HG02798 (cell line): ENCODE measurements at regions not wholly inside any gene's neighbourhood (a gene's known extent, or its start where the extent isn't known, plus 50 kb on each side); places are given as distances from the start of the nearest gene placed in this dataset.

Experiments
- ATAC-seq: cut with Tn5 transposase; IDR thresholded peaks from one replicate; pipeline ENCODE4 v1.9.1; 2021; ENCODE audit warnings: mild to moderate bottlenecking; ENCODE audit not compliant: unreplicated experiment, poor library complexity

DNA sequence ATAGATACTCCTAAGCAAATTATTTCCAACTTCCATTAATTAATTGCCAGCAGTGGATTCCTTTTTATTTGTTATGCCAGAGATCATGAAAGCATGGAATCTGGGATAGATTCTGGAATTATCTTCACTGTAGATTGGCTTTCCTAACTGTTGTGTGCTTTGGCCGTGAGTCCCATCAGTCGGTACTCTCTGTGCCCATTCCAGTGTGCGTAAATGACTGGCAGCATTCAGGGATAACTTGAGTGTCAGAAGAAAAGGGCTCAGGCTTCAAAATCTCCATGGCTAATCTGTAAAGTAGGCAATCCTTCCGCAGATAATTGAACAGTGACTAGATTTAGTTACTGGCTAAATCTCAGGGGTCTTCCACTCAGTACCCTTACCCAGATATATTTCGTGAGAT is 76.8 kb upstream of the TMEM164 start:
- ATAC-seq: no peak

DNA sequence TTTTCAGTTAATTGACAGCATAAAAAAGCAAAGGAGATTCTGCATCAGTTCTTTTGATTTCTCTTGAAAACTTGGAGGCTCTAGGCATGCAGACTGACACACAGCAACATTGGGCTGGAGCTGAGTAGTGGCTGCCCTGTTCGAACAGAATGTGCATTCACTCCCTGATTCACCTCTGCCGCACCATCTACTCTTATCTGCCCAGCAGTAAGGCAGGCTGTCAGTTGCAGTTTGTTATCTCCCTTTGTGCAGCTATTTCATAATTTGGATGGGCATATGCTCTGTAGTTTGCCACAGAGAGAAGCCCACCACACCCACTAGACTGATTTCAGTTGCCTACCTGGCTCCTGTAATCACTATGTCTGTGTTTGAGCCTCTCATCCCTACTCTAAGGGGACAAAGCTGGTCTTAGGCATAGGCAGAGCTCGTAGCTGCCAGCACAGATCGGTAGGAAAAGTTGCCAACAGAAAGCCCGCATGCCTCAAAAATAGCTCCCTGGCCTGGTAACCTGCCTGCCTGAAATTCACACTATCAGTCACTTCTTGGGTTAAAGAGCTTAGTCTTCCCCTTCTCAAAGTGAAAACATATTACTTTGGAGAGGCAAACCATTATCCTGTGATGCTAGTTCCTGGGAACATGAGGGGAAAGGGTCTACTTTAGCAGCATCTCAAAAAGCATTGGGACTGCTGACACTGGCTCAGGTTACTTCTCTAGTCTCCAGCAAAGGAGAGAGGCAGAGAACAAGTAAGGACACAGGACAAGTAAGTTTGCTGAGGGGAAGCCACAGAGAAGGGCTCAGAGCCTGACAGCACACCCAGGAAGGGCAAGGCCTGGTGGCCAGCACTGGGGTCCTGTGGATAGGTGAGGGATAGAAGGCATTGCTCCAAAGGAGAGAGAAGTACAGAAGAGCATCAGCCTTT is 75.9 kb upstream of the TMEM164 start:
- no peak for ATAC-seq

DNA sequence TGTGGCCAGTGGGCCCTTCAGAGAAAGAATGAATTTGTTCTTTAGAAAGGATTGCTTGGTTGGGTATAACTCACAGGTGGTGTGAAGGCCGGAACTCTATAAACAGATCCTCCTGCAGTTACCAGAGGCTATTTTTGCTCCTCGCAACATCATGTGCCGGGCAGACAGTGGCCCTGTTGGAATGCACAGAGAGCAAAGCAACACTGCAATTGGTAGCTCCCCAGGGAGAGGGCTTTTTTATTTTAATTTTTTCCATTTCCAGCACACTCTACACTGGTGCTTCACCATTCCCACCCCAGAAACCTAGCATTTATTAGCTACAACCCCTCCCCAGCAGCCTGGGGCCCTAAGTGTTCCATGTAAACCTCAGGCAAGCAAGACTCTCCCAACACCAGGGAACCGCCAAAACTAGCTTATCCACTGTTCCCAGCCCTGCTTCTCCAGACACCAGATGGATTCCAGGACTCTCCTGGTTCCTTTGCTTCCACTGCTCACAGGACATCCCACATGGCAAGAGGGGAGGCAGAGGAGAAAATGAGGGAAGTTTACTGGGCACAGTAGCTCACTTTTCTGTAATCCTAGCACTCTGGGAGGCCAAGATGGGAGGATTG is 75.1 kb upstream of the TMEM164 start:
- ATAC-seq: no peak

DNA sequence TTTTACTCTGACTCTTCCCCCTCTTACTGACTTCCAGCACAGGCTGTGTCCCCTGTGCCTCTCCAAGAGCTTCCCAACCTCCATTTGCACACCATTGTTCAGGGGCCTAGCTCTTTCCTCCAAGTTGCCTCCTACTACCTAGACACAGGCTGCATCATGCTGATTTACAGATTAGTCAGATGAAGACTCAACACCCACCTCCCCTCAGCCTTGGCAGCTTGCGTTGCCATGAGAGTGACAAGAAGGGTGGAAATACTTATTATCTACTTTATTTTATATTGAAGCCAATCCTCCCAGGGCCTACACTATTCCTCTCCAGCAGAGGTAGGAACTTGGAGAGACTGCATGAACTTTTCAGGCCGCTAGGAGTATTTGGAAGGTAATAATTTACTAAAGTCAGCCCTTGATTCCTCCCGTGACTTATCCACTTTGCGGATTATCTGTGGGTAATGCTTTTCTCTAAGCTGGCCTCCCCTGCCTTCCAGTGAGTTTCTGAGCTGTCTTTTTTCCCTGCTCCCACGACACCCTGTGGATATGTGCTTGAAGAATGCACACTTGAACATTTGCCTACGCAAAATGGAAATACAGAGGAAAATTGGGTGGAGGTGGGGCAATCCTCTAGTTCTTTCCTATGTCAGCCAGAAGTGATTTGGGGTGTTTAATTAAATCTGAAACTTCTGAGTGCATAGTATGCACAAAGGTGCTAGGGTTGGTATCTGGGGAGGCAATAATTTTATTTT is 74.1 kb upstream of the TMEM164 start:
- ATAC-seq: no peak

DNA sequence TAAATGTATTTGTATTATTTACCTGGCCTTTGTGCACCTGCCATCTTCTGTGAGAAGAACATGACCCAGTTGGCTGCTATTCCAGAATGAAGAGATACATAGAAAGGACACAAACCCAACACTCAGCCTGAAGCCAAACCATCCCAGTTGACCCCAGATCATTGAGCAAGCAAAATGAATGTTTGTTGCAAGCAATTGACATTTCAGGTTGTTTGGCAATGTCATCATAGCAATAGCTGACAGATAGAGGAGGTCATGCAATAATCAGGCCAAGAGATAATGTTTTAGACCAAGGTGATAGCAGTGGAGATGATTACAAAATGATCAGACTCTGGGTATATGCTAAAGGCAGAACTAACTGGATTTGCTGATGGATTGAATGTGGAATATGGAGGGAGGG is 71.2 kb upstream of the TMEM164 start:
- no peak for ATAC-seq

DNA sequence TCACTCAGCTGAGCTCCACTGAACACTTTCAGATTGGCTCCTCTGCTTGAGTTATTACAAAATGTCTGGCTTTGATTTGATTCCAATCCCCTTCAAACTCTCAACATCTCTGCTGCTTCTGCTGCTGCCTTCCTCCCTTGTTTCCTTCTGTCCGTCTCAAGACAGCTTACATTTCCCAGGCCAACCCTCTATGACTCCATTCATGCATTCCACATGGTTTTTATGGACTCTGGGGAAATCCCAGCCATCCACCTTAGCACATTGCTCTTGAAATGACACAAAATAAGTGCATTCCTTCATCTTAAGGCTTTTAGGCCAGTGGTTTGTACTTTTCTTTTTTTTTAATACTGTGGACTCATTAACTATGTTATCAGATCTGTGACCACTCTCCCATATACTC is 68.5 kb upstream of the TMEM164 start:
- ATAC-seq: no peak

DNA sequence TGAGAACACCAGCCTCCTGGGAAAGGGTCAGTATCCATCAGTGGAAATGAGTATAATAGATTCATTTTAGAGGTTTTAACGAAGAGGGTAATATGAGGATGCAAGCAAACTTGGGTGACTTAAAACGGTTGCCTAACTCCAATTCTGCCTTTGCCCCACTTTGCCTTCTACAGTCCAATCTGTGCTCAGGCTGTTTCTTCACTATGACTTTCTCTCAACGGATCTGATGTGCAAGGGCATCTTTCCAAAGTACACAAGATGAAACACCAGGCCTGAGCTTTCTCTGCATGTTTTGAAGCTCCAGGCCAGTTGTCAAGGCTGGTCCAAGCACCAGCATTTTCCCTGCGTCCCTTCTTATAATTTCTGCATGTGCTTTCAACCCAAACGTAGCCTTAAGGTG is 68.0 kb upstream of the TMEM164 start:
- ATAC-seq: no peak

DNA sequence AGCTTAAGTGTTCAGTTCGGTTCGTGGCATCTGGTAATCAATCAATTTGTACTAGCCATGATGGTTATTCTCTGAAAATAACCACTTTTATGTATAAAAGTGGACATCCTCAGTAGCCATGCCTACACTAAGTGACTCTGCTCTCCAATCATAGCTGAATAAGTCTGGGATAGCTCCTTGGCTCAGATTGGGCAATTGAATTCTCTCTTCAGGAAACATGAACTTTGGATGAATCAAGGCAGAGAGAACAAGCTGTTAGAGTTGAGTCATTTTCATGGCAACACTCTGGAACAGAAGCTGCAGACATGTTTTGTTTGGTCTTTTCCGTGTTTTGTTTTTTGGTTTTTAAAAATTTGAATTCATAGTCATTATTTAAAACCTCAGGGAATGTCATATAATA is 66.8 kb upstream of the TMEM164 start:
- ATAC-seq: no peak

DNA sequence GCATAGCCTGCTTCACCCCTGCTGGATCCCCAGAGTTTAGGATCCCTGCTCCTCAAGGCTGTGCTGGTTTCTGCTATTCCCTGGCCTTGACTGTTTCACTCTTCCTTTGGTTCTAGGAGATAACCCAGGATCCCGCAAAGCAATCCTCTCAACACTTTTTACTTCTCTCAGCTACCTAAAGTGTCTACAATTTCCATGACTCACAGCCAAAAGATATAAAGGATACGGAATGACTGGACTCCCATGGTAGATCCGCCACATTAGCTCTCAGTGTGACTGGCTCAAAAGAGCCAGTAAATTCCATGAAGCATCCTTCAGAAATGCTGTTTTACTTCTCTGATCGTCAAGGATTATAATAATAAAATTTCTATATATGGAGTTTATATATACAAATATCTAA is 66.3 kb upstream of the TMEM164 start:
- no peak for ATAC-seq

DNA sequence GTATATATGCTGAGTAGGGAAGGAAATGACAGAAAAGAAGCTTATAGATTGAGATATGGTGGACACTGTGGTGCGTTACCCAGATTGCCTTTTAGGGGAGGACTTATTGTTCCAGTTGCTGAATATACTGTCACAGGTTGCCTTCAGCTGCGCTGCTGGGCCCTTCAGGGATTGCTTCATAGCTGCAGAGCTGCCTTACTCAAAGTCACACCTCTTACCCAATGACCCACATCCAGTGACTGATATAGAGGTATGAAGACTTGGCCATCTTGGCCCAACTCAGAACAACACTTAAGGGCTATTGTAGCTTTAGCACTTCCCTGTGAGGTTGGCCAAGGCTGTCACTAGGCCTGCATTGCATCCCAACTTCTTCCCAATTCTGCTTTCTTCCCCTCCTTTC is 63.4 kb upstream of the TMEM164 start:
- ATAC-seq: no peak

DNA sequence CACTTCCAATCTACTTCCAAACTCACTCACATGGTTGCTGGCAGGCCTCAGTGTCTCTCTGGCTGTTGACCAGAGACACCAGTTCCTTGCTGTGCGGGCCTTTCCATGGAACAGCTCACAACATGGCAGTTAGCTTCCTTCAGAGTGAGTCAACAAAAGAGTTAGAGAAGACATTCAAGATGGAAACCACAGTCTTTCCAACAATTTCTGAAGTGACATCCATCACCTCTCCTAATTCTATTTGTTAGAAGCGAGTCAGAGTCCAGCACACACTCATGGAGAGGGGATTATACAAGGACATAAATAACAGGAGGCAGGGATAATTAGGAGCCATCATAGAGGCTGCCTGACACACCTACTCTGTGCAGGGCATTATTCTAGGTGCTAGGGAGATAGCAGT is 62.5 kb upstream of the TMEM164 start:
- no peak for ATAC-seq

DNA sequence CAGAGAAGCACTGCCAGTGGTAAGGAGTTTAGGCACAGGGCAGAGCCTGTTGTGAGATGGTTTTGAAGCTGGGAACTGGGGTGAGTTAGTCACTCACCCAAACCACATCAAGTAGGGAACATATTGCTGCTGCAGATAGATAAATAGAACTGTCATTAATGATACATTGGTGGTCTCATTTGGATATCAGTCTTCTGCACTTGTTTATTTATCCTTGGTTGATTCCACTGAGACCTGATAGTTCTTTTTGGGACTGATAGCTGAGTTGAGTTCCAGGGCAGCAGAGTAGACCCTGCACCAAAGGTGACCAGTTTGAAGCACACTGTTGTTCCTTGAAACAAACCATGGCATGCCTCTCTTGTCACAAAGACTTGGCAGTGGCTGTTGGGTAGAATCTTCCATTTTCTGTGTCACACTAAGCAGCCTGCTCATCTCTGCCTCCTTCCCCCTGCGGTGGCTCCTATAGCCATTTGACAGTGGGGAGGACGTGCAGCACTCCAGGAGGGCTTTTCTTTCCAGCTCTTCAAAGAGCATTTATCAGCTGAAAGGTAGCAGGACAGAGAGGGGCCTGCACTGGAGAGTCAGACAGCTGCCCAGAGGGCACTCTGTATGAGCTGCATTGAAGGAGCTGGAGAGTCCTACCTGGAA is 59.7 kb upstream of the TMEM164 start:
- ATAC-seq: no peak

DNA sequence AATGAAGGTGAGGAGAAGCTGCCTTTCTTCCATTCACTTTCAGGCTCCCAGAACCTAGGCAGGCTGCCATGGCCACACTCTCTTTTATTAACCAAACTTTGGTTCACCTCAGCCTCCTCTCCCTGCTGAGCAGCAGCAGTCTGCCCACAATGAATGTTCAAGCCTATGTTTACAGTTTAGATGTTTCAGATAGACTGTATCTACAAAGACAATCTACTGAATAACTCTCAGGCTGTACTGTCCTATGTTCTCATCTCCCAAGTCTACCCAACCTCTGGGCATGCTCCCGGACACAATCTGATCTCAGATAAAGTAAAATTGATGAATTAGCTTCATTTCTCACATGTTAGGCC is 59.2 kb upstream of the TMEM164 start:
- no peak for ATAC-seq

DNA sequence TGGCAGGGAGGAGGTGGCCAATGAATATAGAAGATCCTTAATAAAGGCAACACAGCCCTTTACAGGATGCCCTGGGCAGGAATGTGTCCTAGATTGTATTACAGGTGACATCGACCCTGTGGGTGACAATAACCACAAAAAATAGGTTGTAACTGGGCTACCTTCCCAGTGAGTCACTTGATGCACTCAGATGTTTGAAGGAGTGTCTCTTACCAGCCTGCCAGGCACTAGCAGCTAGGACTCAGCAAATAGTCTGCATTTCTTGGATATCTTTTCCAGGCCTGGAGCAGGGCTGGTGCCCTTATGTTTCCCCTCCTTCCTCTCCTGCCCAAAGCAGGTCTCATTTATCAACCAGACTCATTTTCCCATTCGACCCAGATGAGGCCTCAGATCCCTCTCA is 50.9 kb upstream of the TMEM164 start:
- no peak for ATAC-seq

DNA sequence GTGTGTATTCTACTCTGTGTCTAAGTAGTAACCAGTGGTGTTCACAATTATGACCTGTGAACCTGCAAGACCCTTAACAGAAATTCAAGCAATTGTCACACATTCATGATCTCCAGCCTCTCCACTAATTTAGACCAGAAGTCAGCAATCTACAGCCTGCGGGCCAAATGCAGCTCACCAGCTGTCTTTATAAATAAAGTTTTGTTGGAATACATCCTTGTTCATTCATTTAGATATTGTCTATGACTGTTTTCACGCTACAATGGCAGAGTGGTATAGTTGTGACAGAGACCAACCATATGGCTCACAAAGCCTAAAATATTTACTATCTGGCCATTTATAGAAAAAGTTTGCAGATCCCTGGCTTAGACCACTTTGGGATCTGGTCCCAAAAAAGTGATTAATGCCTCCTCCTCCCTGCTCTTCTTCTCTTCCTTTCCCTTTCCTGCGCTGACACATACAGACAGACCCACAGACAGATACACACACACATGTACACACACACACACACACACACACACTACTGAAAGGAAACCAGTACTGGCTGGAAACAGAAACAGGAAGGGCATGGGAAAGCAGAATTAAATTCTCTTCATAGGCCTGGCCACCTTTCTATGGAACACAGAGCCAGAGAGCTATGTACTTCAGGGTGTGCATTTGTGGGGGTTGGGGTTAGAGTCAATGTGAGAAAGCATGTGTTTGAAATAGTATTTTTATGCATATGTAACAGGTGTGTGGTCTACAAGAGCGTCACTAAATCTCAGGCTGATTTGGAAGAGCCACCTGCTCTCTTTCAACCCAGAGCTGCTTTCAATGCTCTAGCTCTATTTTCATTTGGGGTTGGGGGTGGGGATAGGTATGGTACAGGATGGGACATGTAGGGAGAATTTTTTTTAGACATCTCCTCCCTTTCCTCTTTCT is 49.7 kb upstream of the TMEM164 start:
- peak; percentile 86 for ATAC-seq
